NCI-H526 treated with DMSO at 0.1 percent for 48 hours (cell line): ENCODE measurements at regions not wholly inside any gene's neighbourhood (a gene's known extent, or its start where the extent isn't known, plus 50 kb on each side); places are given as distances from the start of the nearest gene placed in this dataset.
"Not testable (repeated sequence)": the region's sequence is repeated elsewhere in the genome, so short reads cannot be mapped to it uniquely, and the experiment has no call there.

Experiments used
- DNase-seq: peaks from one replicate; lab custom pipeline; 2025; lab: John Stamatoyannopoulos, UW

GRCh38 chr5:50343715-50344114 is 97.4 kb downstream of the EMB start:
- DNase-seq, result no peak

- DNase-seq, result no peak
Observed at GRCh38 chr5:50340757-50341156, 100.3 kb downstream of the EMB start.

DNA sequence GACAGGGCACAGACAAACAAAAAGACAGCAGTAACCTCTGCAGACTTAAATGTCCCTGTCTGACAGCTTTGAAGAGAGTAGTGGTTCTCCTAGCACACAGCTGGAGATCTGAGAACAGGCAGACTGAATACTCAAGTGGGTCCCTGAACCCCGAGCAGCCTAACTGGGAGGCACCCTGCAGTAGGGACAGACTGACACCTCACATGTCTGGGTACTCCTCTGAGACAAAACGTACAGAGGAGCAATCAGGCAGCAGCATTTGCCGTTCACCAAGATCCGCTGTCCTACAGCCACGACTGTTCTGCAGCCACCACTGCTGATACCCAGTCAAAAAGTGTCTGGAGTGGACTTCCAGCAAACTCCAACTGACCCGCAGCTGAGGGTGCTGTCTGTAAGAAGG is 110.5 kb downstream of the EMB start:
- not testable (repeated sequence) for DNase-seq

DNA sequence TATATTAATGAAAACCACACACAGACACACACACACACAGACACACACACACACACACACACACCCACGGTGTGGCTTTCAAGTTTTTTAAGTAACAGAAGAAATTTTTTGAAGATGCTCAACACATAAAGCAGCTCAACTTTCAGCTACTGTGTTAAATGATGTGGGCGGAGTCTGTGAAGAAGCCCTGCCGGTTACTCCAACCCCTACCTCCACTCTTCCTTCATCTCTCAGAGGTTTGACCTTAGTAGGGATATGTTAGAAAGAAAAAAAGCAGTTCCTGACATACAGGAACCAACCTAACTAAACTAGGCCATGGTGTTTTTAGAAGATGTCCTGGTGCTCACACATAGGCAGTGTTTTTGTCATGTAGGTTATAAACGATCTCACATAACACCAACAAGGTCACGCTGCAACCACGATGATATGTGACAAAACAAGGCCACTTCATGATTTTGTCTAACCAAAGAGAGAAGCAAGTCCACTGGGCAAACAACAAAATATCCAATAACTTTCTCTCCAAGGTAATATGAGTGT is 112.8 kb downstream of the EMB start:
- DNase-seq, result no peak

DNA sequence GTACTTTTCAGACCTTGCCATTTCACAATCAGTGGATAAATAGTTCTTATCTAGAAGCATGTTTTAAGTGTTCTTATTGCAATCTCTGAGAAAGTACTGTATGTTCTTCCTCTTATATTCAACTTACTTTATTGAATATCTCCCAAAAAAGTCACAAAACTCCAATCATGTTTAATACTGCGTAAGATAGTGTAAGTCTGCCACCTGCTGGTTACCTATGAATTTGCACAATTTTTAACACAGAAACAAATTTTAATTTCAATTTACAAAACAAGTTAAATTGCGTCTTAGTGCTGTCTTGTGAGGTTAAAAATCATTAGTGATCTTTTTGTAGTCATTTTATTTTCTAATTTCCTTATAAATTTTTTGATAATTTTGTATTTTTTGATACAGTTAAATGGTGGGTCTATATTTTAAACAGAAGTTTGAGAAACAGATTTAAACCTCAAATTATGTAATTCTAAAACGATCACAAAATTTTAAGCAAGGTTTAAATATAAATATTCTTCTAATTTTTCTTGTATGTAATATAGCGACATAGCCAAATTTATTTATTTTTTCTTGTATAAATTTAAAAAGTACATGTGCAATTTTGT is 115.8 kb downstream of the EMB start:
- DNase-seq, result peak; percentile 71

GRCh38 chr5:50320131-50320749 is 120.8 kb downstream of the EMB start:
- DNase-seq, result no peak

- DNase-seq, result no peak
Observed at GRCh38 chr5:50318220-50318619, 122.9 kb downstream of the EMB start.

DNA sequence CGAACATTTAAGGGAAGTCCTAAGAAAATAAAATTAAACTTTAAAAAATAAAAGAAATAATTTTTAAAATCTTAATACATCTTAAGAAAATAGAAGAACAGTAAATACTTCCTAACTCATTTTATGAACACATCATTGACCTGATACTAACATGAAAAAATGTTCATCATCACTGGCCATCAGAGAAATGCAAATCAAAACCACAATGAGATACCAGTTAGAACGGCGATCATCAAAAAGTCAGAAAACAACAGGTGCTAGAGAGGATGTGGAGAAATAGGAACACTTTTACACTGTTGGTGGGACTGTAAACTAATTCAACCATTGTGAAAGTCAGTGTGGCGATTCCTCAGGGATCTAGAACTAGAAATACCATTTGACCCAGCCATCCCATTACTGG is 134.6 kb downstream of the EMB start:
- not testable (repeated sequence) for DNase-seq

DNA sequence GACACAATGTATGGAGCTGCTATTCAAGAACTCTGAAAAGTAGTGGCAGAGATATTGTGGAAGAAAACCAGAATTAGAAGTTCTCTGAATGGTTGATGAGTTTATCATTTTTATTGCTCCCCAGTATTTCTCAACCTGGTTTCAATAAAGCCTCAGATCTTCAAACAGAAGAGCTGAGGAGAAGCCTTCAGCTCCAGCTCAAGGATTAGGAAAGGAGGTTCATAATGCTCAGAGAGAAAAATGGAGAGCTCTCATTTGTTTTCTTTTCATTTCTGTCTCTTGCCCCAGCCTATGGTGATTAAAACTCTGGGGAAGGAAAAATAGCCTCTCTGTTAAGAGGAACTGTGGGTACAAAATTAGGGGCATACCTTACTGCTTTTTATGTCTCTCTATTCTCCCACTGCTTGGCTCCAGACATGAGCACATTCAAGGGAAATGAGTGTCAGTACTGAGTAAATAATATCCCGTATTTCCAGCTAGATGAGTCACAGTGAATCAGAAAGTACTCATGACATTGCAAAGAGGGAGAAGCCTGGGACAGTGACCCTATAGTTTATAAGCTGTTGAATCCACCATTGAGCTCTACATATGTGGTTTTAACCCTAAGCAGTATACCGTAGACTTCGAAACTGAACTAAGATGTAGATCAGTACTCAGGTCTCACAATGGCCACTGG is 138.1 kb downstream of the EMB start:
- no peak for DNase-seq

DNA sequence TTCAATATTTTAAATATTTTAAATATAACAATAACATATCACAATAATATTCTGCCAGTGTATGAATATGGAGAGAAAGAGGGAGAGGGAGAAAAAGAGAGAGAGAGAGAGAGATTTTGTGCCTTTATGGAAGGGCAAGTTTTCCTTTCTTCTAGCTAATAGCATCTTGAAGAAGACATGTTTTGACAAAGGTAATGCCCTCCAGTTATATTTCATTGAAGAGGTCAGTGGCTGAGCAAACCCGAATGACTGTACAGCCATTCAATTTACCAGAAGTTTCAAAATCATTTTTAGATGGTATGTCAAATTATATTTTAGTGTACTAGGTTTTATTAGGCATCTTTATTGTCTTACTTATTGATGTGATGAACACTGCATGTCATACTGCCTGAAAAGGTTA is 139.3 kb downstream of the EMB start:
- no peak for DNase-seq

GRCh38 chr5:50300878-50301277 is 140.2 kb downstream of the EMB start:
- no peak for DNase-seq

DNA sequence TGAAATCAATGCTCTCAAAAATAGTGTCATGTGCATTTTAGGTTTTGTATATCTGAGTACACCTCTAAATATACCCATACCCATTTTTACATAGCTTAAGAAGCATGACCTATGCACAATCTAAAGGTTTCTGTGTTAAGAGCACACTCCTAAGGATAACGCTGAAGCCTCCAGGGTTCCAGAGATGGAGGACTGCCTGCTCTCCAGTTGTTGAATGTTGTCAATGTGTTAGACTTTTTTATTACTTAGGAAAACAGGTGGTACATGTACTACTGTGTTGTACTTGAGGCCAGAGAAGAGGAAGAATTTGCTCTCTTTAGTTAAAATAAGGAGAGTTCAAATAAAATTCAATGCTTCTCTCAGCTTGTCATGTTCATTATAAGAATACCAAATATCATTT is 141.2 kb downstream of the EMB start:
- no peak for DNase-seq

DNA sequence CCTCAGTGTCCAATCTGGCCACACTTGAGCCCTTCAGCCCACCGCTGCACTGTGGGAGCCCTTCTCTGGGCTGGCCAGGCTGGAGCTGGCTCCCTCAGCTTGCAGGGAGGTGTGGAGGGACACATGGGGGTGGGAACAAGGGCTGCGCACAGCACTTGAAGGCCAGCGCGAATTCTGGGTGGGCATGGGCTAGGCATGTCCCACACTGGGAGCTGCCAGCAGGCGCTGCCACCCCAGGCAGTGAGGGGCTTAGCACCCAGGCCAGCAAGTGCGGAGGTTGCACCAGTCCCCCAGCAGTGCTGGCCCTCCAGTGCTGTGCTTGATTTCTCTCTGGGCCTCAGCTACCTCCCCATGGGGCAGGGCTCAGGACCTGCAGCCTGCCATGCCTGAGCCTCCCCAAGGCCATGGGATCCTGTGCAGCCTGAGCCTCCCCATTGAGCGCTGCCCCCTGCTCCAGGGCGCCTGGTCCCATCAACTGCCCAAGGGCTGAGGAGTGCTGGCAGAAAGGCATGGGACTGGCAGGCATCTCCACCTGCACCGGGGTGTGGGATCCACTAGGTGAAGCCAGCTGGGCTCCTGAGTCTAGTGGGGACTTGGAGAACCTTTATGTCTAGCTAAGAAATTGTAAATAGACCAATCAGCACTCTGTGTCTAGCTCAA is 148.2 kb downstream of the EMB start:
- DNase-seq, result no peak

DNA sequence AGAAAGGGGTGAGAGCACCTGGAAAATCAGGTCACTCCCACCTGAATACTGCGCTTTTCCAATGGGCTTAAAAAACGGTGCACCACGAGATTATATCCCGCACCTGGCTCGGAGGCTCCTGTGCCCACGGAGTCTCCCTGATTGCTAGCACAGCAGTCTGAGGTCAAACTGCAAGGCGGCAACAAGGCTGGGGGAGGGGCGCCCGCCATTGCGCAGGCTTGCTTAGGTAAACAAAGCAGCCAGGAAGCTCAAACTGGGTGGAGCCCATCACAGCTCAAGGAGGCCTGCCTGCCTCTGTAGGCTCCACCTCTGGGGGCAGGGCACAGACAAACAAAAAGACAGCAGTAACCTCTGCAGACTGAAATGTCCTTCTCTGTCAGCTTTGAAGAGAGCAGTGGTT is 160.6 kb downstream of the EMB start:
- DNase-seq, result not testable (repeated sequence)
